HG02759 (cell line): ENCODE measurements at regions not wholly inside any gene's neighbourhood (a gene's known extent, or its start where the extent isn't known, plus 50 kb on each side); places are given as distances from the start of the nearest gene placed in this dataset.

Experiments
- ATAC-seq: cut with Tn5 transposase; IDR thresholded peaks from one replicate; pipeline ENCODE4 v1.9.1; 2021; ENCODE audit warnings: mild to moderate bottlenecking, moderate library complexity; ENCODE audit not compliant: unreplicated experiment

DNA sequence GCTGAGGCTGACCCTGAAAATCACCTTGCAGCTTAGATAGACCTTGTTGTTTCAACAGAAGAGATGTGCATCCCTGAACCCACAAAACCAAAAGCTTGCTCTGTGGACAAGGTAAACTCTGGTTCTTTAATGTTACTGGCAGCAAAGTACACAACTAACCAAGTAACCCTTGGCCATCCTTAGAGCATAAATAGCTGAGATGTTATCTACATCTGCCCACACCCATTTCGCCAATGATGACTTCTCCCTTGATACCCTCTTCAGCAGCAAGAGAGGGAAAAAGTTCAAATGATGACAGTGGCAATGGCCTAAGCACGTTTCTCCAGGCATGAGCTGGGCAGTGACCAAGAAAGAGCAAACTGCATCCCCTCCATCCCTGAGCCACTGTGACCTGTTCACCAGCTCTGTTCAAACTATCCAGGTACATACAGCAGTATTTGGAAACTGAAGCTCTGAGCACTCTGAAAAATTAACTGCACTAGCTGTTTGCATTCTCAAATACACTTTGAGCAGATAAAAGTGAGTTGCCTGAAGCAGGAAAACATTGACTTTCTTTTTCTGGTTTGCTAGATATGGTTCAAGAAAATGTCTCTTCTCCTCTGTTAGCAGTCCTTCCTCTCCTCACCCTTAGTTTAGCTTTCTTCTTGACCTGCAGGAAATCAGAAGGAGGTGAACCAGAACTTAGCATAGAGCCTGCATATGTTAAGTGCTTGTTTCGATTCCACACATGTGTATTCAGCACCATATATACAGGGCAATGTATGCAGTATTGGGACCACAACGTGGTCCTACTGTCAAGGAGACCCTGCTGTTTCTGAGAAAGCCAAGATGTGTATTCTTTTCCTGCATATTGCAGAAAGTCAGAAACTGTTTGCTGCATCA, 231.7 kb downstream of the FOXO1 start:
- ATAC-seq: no peak

DNA sequence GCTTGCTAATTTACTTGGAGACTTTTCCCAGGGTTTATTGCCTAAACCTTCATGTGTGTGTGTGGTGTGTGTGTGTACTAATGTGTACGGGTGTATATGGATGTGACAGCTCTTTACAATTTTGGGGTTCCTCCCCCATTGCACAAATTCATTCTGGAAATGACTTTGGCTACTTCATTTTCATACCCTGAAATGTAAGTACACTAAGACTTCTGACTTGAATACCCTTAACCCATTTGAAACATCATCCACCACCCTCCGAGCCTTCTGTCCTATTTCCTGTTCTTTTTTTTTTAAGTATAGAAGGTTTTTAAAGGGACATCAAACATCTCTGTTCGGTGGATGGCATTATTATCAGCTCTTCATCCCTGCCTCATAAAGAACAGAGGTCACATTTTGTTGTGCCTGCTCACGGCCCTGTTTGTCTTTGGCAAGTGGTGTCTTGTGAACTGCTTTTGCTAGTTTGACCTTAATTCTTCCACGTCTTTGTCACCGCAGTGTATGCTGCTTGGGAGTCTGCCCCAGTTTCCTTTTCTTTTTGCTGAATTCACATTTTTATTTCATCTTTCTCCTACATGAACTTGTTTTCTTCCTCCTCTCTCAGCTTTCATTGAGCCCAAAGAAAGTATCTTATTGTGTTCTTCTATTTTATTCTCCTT, 228.3 kb downstream of the FOXO1 start:
- no peak for ATAC-seq

DNA sequence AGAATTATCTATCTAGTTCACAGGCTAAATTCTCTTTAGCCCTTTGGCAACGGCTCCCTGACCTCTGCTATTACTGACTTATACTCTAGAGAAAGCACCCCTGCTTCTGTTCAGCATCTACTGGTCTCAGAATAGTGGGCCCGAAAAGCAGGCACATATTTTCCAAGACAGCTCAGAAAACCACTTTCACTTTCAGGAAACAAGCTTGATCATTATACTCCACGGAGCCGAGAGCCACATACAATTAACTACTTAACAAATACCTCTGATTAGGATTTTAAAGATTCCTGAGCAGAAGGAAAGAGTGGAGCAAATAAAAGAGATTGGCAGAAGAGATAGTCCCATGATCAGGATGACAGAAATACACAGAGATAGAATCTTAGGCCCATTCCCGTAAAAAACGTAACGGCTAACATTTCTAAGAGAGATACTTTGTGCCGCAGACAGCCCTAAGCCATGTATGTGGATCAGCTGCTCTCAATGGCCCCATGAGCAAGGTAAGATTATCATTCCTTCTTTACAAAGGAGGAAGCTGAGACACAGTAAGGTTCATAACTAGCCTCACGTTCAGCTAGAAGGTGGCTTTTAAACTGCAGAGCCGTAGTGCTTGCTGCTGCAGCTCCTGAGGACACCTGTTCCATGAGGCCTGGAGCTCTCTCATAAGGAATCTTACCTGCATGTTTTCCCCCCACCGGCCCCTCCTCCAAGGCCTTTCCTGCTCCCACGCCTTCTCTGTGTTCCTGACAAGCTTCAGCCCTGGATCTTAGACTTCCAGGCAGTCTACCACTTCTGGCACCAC, 227.2 kb downstream of the FOXO1 start:
- no peak for ATAC-seq

- no peak for ATAC-seq
Observed at GRCh38 chr13:40439928-40440327, 226.5 kb downstream of the FOXO1 start.

GRCh38 chr13:40440990-40441820, 225.2 kb downstream of the FOXO1 start:
- no peak for ATAC-seq

DNA sequence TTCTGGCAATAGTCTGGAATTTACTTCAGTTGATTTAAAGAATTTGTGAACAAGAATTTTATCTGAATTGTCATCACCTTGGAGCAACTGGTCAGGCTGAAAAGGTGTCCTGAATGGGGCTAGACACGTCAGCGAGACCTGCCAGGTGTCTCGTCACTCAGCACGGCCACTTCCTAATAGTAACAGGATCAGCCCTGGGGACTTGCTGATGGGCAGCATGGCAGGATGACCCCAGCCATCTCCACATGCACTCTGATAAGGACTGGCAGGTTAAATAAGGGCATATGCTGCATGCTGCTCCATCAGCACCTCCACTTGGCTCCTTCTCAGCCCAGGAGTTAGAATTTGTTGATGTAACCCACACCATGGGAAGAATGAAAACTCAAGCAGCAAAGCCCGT, 224.2 kb downstream of the FOXO1 start:
- no peak for ATAC-seq

GRCh38 chr13:40442826-40443225, 223.6 kb downstream of the FOXO1 start:
- no peak for ATAC-seq

GRCh38 chr13:40444241-40444640, 222.2 kb downstream of the FOXO1 start:
- no peak for ATAC-seq

DNA sequence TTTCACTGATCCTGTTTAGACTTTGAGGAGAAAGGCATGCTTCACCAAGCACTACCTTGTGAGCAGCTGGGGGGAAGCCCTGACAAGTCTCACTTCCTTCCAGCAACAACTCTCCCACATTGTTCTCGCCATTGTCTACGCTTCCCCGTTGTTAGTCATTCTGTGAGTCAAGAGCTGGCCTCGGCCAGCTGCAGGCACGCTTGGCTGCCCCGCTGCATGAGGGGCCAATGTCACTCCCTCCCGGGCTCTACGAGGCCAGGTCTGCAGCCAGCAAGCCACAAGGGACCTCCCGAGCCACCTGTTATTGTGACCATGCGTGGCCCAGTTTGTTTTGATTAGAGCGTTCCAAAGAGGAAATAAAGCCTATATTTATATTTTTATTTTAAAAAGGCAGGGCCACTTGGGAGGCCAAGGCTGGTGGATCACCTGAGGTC, 220.9 kb downstream of the FOXO1 start:
- ATAC-seq: peak; percentile 98

DNA sequence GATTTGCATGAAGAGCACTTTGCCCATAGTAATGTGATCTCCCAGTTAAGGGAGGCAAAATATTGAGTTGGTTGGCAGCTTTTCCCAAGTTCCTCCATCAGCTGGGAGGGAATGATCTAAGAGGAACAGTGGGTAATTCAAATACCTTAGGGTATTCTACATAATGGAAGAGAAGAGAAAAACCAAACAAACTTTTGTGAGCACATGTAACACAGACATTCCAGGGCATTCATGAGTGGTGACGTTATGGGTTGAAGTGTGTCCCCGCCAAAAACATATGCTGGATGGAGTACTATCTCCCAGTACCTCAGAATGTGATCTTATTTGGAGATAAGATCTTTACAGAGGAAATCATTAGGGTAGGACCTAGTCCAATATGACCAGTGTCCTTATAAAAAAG, 220.1 kb downstream of the FOXO1 start:
- ATAC-seq: no peak

GRCh38 chr13:40447857-40448256, 218.6 kb downstream of the FOXO1 start:
- ATAC-seq: no peak

DNA sequence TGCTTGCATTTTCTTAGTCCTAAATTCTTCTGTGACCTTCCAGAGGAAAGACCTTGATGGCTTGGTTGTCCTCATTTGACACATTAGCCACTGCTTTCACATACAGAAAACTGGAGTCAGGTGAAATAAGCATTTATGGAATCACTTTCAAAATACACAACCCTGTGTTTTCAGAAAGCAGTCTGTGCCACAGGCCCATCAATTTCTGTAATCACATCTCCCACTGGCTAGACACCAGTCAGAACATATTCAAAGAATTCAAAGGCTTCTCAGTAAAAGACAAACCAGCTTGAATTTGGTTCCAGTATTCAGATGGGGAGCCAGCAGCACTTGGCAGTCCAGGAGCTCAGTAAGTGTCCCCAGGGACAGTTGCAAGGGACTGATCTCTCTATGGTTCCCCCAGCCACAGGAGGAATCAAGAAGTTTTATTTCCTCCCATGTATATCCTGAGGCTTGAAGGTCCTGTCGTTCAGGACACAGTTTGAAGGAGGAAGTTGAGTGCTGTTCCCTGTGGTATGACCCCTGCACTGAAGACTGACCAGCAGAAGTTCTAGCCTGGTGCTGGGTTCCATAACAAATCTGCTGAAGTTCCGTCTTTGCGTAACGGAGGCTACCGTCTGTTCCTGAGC, 214.3 kb downstream of the FOXO1 start:
- ATAC-seq: no peak

DNA sequence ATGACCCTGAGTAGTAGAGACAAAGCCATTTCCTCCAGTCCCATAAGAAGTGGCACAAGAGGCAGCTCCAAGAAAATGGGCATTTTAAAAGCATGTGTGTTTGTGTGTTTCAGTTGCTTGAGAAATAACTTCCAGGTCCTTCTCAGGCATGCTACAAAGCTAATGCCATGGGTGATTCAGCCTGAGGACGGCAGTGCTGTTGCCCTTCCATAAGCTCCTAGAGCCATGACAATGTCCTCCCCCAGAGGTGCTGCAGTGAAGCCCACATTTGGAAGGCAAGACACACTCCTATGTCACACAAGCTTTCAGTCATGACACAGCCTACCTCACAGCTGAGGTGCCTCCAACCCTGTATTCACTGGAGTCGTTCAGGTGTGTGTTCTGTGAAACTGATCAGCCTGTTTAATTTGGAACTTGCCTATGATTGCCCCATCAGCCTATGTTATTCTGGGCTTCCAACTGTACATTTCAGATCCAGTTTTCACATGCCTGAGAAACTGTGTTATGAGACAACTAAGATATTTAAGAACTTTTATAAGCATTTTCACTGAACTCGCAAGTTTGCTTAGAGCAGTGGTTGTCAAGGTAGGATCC, 213.6 kb downstream of the FOXO1 start:
- no peak for ATAC-seq

DNA sequence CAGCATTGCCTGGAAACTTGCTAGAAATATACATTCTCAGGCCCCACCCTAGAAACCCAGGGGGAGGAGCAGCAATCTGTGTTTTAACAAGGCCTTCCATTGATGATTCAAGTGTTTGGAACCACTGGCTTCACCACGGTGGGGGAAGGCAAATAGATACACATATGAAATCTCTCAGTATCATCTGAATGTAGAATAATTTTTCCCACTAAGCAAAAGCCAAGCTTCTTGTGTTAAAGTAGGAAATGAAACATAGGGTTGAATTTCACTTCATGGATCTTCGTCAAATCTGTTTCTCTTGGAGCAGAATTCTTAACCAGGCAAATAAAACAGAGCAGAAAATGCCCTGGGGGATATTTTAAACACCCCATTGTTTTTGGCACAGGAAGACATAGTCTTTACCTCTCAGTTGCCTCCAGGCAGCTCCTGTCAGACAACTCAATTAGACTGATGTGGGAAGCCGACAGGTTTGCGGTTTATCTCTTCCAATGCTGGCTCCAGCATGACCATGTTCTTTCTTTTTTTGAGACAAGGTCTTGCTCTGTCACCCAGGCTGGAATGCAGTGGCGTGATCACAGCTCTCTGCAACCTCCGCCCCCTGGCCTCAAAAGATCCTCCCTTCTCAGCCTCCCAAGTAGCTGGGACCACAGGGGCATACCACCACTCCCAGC, 213.0 kb downstream of the FOXO1 start:
- ATAC-seq: no peak

GRCh38 chr13:40456397-40456953, 210.0 kb downstream of the FOXO1 start:
- ATAC-seq: no peak

DNA sequence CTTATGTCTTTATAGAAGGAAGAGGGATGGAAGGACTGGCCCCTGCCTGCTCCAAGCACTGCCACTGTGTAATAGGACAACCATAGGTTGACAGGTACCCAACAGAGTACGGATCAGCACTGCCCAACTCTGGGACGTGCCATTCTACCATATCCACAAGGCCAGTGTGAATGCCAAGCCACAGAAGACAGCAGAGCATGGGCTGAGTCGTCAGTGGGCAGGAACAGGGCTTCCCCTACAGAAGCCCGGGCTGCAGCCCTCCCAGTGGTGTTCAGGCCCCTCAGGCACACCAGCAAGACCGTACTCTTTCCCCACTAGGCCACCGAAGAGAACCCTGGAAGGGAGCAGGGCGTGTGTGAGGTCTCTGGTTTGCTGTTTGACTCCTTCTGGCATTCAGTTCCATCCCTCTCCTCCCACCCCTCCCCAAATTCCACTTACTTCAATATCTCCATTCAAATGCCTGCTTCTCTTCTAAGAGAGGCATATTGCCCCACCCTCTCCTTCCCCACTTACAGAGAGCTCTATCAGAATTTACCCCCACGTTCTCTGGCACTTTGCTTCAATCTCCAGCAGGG, 209.4 kb downstream of the FOXO1 start:
- ATAC-seq: no peak

DNA sequence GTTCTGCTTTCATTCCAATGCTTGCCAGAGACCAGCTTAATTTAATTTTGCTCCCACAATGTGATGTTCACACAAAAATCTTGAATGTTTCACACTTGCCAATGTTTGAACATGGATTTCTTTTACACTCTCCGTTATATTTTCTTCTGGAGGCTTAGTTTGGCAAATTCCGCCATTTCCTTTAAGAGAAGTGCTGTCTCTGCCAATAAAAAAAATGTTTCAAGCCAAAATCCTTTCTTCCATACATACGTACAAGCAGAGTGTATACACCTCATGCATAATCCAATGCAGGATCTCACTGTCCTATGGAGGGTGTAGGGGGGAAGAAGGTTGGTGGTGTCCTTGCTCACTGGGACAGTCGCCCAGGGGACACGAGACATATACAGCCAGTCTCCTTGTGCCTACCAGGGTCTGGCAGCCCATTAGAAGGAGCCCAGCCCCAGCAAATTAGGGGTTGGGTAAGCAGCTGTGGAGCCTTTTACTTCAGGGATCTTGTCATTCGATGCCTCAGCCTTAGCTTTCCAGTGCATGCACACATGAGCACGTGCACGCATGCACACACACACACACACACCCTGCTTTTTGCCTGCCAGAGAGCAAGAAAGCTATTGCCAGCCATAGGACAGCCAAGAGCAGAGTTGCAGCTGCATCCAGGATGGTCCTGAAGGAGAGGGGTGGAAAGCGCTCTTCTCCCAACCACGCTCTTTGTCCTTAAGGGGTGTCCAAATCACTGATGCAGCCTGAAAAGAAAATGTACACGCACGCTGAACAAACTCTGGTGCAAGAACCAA, 208.3 kb downstream of the FOXO1 start:
- no peak for ATAC-seq

DNA sequence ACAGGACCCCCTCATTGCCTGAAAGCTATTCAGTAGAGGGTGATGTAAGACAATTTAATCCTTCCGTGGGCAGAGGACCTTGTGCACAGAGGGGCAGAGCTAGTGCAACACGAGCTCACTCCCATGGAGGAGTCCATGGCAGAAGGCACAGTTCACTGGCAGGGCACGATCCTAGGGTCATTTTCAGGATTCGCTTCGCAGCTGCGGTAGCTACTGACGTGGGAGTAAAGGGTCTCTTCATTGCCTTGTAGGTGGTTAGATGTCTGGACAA, 207.8 kb downstream of the FOXO1 start:
- ATAC-seq: no peak
